Prostate gland (tissue), 2 donors: ENCODE measurements at regions not wholly inside any gene's neighbourhood (a gene's known extent, or its start where the extent isn't known, plus 50 kb on each side); places are given as distances from the start of the nearest gene placed in this dataset.

Experiments
- POLR2A ChIP-seq: fragments of 450-650 bp; IDR thresholded peaks from one replicate; pipeline ENCODE4 v1.6.1; 2016; ENCODE audit warnings: antibody characterized with exemption, mild to moderate bottlenecking
- TF ChIP-seq, protein P1 (sequence below), 4 experiments: fragments of 200-600 bp in 2 of 4; fragments of 450-650 bp in 2 of 4; sonication (generic) in 2 of 4; IDR thresholded peaks; 1 replicate in 3 of 4; 2 replicates in 1 of 4; pipeline ENCODE4 v1.5.1; 2016 to 2019; ENCODE audit warnings: antibody characterized with exemption in 4 of 4, mild to moderate bottlenecking in 2 of 4, moderate library complexity in 2 of 4

DNA sequence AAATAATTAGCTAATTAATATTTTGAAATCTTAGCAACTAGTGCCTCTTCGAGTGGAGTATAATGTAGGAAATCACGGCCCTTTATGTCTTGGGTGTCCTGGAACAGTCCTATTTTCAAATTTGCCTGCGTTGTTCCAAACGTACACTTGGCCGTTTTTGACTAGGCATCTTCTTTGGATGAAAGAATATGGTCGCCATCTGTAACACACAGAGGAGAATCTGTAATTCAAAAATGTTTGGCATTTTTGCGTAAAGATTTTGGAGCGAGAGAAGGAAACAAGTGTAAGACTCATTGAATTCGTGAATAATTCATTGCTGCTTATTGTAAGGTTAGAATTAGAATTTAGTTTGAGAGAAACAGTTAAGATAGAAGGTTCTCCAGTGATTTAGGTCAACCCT is 61.5 kb upstream of the CLCN4 start:
- TF ChIP-seq, protein P1, sequence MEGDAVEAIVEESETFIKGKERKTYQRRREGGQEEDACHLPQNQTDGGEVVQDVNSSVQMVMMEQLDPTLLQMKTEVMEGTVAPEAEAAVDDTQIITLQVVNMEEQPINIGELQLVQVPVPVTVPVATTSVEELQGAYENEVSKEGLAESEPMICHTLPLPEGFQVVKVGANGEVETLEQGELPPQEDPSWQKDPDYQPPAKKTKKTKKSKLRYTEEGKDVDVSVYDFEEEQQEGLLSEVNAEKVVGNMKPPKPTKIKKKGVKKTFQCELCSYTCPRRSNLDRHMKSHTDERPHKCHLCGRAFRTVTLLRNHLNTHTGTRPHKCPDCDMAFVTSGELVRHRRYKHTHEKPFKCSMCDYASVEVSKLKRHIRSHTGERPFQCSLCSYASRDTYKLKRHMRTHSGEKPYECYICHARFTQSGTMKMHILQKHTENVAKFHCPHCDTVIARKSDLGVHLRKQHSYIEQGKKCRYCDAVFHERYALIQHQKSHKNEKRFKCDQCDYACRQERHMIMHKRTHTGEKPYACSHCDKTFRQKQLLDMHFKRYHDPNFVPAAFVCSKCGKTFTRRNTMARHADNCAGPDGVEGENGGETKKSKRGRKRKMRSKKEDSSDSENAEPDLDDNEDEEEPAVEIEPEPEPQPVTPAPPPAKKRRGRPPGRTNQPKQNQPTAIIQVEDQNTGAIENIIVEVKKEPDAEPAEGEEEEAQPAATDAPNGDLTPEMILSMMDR (IDR thresholded peaks at IDR 0.05), result no peak
- TF ChIP-seq POLR2A, result no peak
